ENCODE measurements at regions not wholly inside any gene's neighbourhood (a gene's known extent, or its start where the extent isn't known, plus 50 kb on each side); places are given as distances from the start of the nearest gene placed in this dataset.
"Not testable (repeated sequence)": the region's sequence is repeated elsewhere in the genome, so short reads cannot be mapped to it uniquely, and the experiment has no call there.

DNA sequence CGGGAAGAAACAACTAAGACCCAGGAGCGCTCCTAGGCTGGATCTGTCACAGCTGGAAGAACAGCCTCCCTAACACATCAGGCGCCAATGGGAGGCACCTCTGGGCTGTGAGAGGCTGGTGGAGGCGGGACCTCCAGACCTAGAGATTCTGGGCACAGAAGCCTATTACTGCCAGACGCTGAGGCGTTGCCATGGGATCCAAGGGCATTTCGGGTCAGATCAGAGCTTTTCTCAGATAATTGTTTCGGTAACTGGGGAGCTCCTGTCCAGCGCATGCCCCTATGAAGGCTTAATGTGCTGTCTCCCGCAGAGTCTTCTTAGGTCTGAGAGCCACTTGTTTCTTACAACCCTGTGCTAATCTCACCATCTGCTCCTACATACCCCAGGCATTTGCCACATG lies 339.2 kb downstream of the ZNF716 start:
- H3K4me1 Mint-ChIP-seq: no peaks in the 10 kb centered on the region
- TF ChIP-seq, protein P1, sequence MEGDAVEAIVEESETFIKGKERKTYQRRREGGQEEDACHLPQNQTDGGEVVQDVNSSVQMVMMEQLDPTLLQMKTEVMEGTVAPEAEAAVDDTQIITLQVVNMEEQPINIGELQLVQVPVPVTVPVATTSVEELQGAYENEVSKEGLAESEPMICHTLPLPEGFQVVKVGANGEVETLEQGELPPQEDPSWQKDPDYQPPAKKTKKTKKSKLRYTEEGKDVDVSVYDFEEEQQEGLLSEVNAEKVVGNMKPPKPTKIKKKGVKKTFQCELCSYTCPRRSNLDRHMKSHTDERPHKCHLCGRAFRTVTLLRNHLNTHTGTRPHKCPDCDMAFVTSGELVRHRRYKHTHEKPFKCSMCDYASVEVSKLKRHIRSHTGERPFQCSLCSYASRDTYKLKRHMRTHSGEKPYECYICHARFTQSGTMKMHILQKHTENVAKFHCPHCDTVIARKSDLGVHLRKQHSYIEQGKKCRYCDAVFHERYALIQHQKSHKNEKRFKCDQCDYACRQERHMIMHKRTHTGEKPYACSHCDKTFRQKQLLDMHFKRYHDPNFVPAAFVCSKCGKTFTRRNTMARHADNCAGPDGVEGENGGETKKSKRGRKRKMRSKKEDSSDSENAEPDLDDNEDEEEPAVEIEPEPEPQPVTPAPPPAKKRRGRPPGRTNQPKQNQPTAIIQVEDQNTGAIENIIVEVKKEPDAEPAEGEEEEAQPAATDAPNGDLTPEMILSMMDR (IDR thresholded peaks at IDR 0.05; ENCODE audit: unreplicated experiment in 3 of 3): no peak

DNA sequence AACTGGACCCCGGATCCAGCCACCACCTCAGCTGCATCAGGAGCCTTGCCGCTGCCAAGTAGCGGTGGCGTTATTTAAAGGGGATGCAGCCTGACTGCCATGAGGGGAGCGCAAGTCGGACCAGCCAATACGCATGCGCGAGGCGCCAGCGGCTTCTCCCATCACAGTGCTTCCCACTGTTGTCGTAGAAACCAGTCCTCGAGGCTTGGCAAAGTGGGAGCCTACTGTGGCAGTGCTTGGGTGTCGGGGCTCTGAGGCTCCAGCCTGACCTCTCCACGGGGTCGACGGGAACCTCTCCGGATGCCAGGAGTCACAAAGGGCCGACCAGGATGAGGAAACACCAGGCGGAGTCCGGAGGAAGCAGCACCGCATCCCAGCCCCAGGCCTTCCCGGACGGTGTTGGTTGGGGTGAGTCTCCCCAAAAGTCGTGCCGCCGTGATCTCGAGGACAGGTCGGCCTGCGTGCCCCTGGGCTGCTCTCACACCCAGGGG lies 369.6 kb downstream of the ZNF716 start:
- Mint-ChIP-seq H3K27me3 (ENCODE audit: low read depth) (no peaks in the 10 kb centered on the region), H3K4me1 (no peaks in the 10 kb centered on the region), H3K9me3 (peaks cover 56% of the 10 kb centered on the region), H3K4me3 (no peak overlapping the region), H3K36me3 (ENCODE audit: low read depth) (peaks cover 14% of the 10 kb centered on the region), H3K27ac (no peak overlapping the region)
- TF ChIP-seq, protein P1 (IDR thresholded peaks at IDR 0.05; ENCODE audit: unreplicated experiment in 3 of 3): no peak

More for the DNA sequence above, 339.2 kb downstream of the ZNF716 start:
- Mint-ChIP-seq H3K4me3 (no peak overlapping the region), H3K36me3 (ENCODE audit: low read depth) (no peaks in the 10 kb centered on the region), H3K27ac (no peak overlapping the region), H3K27me3 (ENCODE audit: low read depth) (no peaks in the 10 kb centered on the region), H3K9me3 (peaks cover 28% of the 10 kb centered on the region)

DNA sequence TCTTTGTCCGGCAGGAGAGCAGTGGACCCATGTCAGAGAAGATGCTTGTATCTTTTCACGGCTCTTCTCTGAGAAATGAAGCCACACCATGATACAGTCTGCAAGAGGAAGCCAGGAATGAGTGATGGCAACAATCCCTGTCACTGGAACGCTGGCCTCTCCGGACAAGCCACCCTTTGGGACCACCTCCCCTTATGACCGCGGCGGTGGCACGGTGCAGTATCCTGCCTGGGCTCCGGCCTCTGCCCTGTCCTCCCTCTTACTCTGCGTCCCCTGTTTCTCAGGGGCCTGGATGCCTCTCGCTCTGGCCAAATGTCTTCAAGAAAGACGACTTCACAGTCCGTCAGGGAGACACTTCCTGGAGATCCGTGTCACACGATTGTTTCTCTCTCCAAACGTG lies 370.5 kb downstream of the ZNF716 start:
- peaks cover 59% of the 10 kb centered on the region for H3K9me3 Mint-ChIP-seq
- no peak overlapping the region for H3K4me3 Mint-ChIP-seq
- H3K27me3 Mint-ChIP-seq (ENCODE audit: low read depth): no peaks in the 10 kb centered on the region
- TF ChIP-seq, protein P1 (IDR thresholded peaks at IDR 0.05; ENCODE audit: unreplicated experiment in 3 of 3): no peak
- H3K27ac Mint-ChIP-seq: no peak overlapping the region
- H3K36me3 Mint-ChIP-seq (ENCODE audit: low read depth): peaks cover 14% of the 10 kb centered on the region
- no peaks in the 10 kb centered on the region for H3K4me1 Mint-ChIP-seq

DNA sequence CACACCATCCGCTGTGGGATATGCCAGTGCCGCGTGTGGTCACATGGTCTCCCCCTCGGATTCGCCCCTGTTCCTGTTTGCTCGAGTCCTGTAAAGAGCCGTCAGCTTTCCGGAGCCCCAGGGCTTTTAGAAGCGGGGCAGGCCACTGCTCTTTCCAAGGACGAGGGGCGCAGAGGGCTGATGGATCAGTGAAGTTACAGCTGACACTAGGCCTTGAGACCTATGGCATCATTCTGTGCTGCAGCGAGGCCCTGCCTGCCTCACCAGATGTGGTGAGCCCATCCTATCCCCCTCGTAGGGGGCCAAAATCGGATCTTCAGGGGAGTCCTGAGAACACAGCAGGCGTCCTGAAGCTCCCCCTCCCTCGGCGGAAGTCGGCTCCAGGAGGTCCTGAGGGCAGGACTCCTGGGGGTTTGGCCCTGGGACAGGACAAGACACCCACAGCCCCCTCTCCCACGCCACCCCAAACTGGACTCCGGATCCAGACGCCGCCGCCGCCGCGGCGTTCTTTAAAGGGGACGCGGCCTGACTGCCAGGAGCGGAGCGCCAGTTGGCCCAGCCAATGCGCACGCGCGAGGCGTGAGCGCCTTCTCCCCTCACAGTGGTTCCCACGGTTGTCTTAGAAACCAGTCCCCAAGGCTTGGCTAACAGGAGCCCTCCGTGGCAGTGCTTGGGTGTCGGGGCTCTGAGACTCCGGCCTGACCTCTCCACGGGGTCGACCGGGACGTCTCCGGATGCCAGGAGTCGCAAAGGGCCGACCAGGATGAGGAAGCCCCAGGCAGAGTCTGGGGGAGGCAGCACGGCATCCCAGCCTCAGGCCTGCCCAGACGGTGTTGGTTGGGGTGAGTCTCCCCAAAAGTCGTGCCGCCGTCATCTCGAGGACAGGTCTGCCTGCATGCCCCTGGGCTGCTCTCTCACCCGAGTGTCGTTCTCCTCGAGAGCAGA lies 371.7 kb downstream of the ZNF716 start:
- H3K4me3 Mint-ChIP-seq: no peak overlapping the region
- H3K9me3 Mint-ChIP-seq: peaks cover 54% of the 10 kb centered on the region
- H3K4me1 Mint-ChIP-seq: no peaks in the 10 kb centered on the region

DNA sequence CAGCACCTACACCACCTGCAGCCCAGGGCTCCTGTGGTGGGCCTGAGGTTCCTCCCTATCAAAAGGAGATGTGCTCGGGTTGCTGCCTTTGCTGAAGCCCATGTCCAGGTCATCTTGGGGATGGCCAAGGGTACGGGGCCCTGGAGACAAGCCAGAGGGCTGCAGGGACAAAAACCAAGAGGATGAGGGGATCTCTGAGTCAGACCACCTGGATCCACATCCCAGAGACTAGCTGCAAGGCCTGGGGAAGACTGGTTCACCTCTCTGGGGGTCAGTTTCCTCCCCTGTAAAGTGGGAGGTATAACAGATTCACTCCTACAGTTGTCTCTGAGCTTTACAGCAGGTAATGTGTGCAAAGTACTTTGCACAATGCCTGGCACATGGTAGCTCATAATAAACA lies 376.6 kb downstream of the ZNF716 start:
- H3K27ac Mint-ChIP-seq; H3K4me1 Mint-ChIP-seq; H3K36me3 Mint-ChIP-seq (ENCODE audit: low read depth); H3K4me3 Mint-ChIP-seq; H3K27me3 Mint-ChIP-seq (ENCODE audit: low read depth): not testable (repeated sequence)
- peaks cover 23% of the 10 kb centered on the region for H3K9me3 Mint-ChIP-seq

More for the DNA sequence above, 371.7 kb downstream of the ZNF716 start:
- Mint-ChIP-seq H3K36me3 (ENCODE audit: low read depth) (peaks cover 14% of the 10 kb centered on the region), H3K27me3 (ENCODE audit: low read depth) (no peaks in the 10 kb centered on the region), H3K27ac (no peak overlapping the region)
- TF ChIP-seq, protein P1 (IDR thresholded peaks at IDR 0.05; ENCODE audit: unreplicated experiment in 3 of 3): no peak

DNA sequence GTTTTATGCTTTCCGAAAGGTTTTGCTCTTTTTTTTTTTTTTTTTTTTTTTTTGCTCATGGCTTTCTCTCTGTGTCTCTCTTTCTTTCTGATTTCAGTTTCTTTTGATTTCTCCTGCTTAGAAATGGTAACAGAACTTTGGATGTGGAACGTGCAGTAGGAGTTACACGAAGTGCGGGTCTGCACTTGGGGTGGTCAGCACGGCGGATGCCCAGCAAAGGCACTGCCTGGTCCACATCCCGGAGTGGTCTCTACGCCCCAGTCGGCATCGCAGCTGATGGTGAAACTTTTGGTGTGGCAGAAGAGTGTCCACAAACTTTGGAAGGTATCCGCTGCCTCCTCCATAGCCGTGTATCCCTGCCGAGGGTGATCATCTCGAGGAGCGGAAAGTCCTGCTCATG lies 385.2 kb downstream of the ZNF716 start:
- not testable (repeated sequence) for H3K36me3 Mint-ChIP-seq (ENCODE audit: low read depth); H3K9me3 Mint-ChIP-seq; H3K4me1 Mint-ChIP-seq; H3K27ac Mint-ChIP-seq; H3K27me3 Mint-ChIP-seq (ENCODE audit: low read depth); H3K4me3 Mint-ChIP-seq

DNA sequence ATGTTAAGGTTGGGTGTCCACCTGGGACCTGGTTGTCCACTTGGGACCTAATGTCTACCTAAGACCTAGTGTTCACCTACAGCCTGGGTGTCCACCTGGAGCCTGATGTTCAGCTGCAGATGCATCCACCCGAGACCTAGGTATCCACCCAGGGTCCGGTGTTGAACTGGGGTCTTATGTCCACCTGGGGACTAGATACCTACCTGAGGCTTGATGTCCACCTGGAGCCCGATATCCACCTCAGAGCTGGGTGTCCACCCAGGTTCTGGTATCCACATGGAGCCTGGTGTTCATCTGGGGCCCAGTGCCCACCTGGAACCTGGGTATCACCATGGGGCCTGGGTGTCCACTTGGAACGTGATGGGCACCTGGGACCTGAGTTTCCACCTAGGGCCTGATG lies 389.2 kb downstream of the ZNF716 start:
- H3K27me3 Mint-ChIP-seq (ENCODE audit: low read depth); H3K4me3 Mint-ChIP-seq; H3K4me1 Mint-ChIP-seq; H3K27ac Mint-ChIP-seq; H3K9me3 Mint-ChIP-seq; H3K36me3 Mint-ChIP-seq (ENCODE audit: low read depth): not testable (repeated sequence)
